HTR-8/SVneo (cell line): ENCODE measurements at regions not wholly inside any gene's neighbourhood (a gene's known extent, or its start where the extent isn't known, plus 50 kb on each side); places are given as distances from the start of the nearest gene placed in this dataset.
"Not testable (repeated sequence)": the region's sequence is repeated elsewhere in the genome, so short reads cannot be mapped to it uniquely, and the experiment has no call there.

Experiments used
- DNase-seq: peaks from one replicate; pipeline ENCODE4 v3.0.0; 2011; ENCODE audit warnings: low spot score, mixed read lengths; ENCODE audit not compliant: insufficient read length
- FAIRE-seq: peaks from 2 replicates; lab custom pipeline; 2011; peaks lifted over from hg19 to GRCh38; lab: Jason Lieb, UNC

DNA sequence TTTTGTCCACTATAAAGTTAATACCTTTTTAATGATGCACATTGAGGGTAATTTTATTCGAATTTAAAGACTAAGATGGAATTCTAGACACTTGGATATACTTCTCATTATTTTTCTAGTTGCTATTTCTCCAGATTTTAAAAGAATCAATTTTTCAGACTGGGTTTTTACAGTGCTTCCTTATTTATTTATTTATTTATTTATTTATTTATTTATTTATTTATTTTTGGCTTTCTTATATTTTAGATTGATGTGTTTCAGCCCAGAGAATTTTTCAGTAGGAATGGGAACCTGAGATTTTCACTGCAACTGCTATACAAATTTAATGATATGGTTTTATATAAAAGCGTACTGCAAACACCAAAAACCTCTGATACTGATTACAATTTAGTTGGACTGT lies 448.7 kb downstream of the ZPLD1 start:
- FAIRE-seq: no peak
- DNase-seq: no peak

GRCh38 chr3:102885289-102885688 lies 450.5 kb downstream of the ZPLD1 start:
- no peak for DNase-seq
- no peak for FAIRE-seq

- DNase-seq (no peak), FAIRE-seq (no peak)
These were observed 452.6 kb downstream of the ZPLD1 start for GRCh38 chr3:102887431-102887830.

DNA sequence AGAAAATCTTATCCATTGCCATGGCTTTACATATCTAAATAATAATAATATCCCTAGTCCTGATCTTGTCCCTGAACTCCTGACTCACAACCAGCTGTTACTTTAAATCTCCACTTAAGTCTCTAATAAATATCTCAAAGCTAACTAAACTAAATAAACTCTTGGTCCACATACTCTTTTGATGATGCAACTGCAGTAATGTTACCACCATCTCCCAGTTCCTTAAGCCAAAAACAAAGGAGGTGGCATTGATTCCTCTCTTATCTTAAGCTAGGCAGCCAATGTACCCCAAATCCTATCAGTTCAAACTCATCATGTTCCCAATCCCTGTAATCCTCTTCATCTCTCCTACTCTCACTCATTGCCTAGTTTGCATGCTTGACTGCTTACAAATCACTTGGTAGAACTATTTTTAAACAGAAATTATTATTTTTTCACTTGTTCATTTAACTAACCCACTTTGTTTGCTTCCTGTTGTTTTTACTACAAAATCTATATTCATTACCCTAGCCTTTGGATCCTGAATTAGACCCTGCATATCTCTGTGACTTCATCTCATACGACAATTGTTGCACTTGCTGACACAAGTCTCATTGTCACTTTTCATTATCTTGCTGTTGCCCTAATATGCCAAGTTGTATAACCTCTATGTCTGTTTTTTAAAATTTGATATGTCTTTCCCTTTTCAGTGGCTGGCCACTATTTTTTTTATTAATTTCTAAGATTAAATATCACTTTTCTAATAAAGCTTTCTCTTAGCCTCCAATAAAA lies 462.2 kb downstream of the ZPLD1 start:
- no peak for DNase-seq
- no peak for FAIRE-seq

DNA sequence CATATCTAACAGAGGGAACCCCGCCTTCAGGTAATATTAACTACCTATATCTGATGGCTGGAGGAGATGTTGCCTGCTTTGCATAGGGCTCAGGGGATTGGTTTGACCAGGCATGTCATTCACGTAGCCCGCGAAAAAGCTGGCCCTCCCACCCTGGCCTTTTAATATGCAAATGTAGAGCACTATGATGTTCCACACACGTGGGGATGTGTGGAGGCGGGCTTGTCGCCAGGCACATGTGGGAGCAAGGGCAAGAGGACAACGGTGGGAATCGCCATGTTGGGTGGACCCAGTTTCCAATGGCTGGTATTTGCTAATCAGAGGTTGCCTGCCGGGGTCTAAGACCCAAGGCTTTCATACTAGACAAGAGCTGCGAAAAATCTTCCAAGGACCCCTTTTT lies 469.8 kb downstream of the ZPLD1 start:
- DNase-seq (no peak), FAIRE-seq (no peak)

- no peak for FAIRE-seq
These were observed 471.0 kb downstream of the ZPLD1 start for GRCh38 chr3:102905811-102906210.

GRCh38 chr3:102906818-102907217 lies 472.0 kb downstream of the ZPLD1 start:
- FAIRE-seq: no peak
- no peak for DNase-seq

More at GRCh38 chr3:102905811-102906210, 471.0 kb downstream of the ZPLD1 start:
- DNase-seq: no peak

DNA sequence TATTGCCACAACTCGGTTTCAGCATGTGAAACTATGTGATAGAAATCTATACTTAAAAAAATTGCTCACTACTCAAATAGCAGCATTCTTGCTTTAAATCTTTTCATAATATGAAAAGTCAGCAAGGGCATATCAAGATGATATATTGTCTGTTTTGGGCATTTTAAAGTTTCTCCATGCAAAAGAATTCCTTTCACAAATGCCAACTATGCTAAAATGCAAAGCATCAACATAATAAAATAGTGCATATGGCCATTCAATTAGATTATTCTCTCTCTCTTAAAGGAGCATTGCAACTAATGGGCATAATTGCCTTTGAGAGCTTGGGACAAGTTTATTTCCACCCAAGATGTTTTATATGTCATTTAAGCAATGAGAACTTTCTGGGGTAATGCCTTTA lies 475.1 kb downstream of the ZPLD1 start:
- FAIRE-seq (no peak), DNase-seq (no peak)

DNA sequence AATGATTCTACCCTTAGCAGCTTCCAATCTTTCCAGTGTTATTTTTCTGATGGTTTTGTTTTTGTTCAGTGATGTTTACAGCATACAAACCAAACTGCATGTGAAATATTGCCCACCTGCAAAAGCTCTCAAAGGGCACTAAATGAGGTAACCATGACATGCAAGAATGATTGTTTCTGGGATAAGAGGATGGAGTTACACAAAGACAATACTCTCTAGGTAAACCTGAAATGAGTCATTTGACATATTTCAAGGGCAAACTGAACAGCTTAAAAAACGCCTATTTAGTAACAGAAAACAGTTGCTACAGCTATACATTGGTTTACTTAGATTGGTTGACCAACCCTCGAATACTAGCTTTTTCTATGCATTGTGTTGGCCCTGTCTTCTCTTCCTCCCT lies 481.7 kb downstream of the ZPLD1 start:
- FAIRE-seq (no peak), DNase-seq (no peak)

DNA sequence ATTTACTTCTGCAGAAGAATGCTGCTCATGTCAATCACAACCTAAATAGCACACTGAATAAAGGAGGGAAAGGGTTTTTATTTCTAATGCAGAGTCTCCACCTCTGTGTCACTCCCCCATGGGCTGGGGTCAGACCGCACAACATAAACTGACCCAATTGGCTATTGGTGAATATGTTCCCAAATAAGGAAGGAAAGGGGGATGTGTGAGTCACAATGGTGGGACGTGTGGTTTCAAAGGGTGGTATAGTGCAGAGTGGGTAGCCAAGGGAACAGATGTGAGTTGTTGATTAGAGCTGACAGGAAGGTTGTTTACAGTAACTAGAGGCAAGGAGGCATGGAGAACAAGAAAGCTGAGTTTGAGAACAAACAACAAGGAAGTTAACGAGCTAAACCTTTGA lies 491.8 kb downstream of the ZPLD1 start:
- FAIRE-seq: no peak
- no peak for DNase-seq

DNA sequence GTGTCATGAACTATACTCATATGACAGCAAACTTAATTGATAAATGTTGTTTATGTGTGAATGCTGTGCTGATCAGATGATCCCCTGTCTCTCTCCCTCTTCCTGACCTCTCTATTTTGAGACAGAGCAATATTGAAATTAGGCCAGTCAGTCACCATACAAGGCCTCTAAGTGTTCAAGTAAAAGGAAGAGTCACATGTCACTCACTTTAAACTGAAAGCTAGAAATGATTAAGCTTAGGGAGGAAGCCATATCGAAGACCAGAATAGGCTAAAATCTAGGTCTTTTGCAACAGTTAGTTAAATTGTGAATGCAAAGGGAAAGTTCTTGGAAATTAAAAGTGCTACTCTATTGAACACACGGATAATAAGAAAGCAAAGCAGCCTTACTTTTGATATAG lies 498.6 kb downstream of the ZPLD1 start:
- DNase-seq (no peak), FAIRE-seq (no peak)

DNA sequence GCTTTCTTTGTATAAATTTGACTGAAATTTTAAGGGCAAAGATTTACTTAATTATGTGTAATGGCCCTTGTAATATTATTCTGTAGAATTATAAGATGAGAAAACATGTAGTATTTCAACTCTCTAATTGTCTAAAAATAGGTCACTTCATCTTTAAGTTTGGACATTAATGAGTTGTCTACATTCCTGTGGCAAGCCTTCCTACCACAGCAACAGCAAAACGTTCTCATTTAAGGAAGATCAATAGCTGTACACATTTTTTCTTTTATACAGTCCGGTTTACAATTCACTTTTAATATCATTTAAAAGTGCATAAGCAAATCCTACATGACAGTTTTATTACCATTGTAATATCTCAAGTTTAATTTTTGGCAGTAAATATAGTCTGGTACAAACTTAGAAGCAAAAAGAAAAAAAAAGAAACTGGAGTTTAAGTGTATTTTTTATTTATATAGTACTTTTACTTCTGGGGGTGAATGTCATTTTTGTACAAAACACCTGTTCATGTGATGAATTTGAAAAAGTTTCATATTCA lies 501.8 kb downstream of the ZPLD1 start:
- FAIRE-seq (no peak), DNase-seq (no peak)

- DNase-seq: no peak
- no peak for FAIRE-seq
These were observed 507.0 kb downstream of the ZPLD1 start for GRCh38 chr3:102941786-102942185.

- not testable (repeated sequence) for DNase-seq, FAIRE-seq
These were observed 511.6 kb downstream of the ZPLD1 start for GRCh38 chr3:102946445-102946844.

- FAIRE-seq: no peak
- no peak for DNase-seq
These were observed 537.5 kb downstream of the ZPLD1 start for GRCh38 chr3:102972350-102972749.

GRCh38 chr3:102974333-102974732 lies 539.5 kb downstream of the ZPLD1 start:
- DNase-seq (no peak), FAIRE-seq (no peak)

DNA sequence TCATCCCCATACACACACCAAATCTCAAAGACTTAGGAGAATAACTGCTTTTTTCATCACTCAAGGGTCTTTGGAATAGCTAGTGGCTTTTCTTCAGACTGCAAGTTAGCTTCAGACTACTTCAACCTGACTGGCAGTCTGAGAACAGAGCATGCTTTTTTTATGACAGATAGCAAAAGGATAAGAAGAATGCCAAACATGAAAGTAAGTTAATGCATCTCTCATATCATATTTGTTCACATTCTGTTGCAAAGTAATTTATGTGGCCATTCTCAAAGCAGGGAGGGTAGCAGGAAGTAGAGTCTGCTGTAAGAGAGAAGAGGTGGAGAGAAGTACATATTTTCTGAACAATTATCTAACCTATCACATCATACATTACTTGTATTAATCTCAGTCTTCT lies 544.4 kb downstream of the ZPLD1 start:
- FAIRE-seq (no peak), DNase-seq (no peak)

DNA sequence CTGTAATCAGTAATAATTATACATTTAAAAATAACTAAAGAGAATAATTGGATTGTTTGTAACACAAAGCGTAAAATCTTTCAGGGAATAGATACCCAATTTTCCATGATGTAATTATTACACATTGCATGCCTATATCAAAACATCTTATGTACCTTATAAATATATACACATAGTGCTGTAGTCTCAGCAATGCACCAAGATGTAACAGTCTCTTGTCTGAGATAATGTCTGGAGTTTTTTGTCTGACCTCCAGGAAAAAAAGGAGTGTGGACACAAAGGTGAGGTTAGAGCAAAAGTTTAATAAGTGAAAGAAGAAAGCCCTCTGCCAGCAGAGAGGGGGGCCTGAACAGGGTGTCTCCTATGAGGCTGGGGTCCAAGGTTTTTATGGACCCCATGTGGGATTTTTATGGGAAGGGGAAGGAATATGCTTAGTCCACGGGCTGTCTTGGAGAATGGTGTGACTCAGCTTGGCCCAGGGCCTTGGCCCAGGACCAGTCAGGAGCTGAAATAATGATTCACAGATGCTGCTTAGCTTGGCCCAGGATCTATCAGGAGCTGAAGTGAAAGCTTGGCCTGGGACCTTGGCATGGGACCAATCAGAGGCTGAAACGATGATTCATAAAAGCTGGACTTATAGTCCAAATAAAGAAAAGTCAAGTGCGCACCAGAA lies 545.0 kb downstream of the ZPLD1 start:
- DNase-seq: peak; percentile 10
- no peak for FAIRE-seq

DNA sequence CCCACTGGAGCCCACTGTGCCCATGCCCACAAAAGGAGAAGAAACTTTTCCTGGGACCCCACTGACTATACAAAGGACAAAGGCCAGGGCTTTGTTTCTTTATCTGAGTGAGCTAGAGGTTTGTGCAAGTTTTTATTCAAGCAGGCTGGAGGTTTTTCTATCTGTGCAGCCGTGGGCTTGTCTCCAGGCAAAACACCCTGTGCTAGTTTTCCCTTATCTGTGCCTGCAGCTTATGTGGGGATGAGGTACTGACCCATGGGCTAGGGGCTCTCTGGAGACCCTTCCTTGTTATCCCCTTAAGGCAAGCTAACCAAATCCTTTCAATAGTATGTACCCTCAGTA lies 545.5 kb downstream of the ZPLD1 start:
- FAIRE-seq (no peak), DNase-seq (no peak)

GRCh38 chr3:103002425-103003176 lies 567.8 kb downstream of the ZPLD1 start:
- no peak for FAIRE-seq
- DNase-seq: no peak
